ENCODE measurements at regions not wholly inside any gene's neighbourhood (a gene's known extent, or its start where the extent isn't known, plus 50 kb on each side); places are given as distances from the start of the nearest gene placed in this dataset.

DNA sequence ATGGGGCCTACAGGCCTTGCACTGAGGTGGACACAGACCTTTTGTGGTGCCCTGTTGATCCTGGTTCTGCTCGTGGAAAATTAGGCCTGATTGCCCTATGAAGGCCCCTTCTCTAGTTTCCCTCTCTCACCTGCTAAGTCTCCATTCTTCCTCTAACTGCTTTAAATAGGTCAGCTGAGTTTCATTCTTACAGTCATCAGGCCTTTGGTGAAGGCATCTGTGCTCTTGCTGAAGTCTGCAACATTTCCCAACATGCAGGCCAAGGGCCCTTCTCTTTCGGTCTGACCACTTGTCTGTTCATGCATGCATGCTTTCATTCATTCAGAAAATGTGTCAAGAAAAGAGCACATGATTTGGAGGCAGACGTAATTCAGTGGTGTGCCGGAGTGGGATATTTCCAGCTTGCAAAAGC is 244.0 kb downstream of the BUB3 start:
- ATAC-seq (ENCODE audit: poor library complexity) (no peak), DNase-seq (no peak)
- Mint-ChIP-seq H3K4me1 (ENCODE audit: low read depth) (no peaks in the 10 kb centered on the region), H3K27me3 (no peaks in the 10 kb centered on the region), H3K9me3 (peaks cover 4% of the 10 kb centered on the region), H3K4me3 (no peak overlapping the region), H3K27ac (no peak overlapping the region), H3K36me3 (ENCODE audit: low read depth) (no peaks in the 10 kb centered on the region)
- POLR2A ChIA-PET = interaction anchor here (0.6 kb wide), 1 partner anchor 1517 kb away, joined by 3 read pairs; no protein-coding TSS in a partner anchor
- CTCF ChIA-PET = no interaction called here
- TF ChIP-seq, protein P1, sequence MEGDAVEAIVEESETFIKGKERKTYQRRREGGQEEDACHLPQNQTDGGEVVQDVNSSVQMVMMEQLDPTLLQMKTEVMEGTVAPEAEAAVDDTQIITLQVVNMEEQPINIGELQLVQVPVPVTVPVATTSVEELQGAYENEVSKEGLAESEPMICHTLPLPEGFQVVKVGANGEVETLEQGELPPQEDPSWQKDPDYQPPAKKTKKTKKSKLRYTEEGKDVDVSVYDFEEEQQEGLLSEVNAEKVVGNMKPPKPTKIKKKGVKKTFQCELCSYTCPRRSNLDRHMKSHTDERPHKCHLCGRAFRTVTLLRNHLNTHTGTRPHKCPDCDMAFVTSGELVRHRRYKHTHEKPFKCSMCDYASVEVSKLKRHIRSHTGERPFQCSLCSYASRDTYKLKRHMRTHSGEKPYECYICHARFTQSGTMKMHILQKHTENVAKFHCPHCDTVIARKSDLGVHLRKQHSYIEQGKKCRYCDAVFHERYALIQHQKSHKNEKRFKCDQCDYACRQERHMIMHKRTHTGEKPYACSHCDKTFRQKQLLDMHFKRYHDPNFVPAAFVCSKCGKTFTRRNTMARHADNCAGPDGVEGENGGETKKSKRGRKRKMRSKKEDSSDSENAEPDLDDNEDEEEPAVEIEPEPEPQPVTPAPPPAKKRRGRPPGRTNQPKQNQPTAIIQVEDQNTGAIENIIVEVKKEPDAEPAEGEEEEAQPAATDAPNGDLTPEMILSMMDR (IDR thresholded peaks at IDR 0.05) = no peak
- Histone ChIP-seq H3K36me3 (ENCODE audit: insufficient read depth, low read length) (no peaks in the 10 kb centered on the region), H3K27ac (ENCODE audit: low read depth in 1 of 2, low read length in 2 of 2) (no peak overlapping the region), H3K9me3 (ENCODE audit: control insufficient read depth in 1 of 2, insufficient read depth in 1 of 2, low read length in 2 of 2) (peaks cover 0 to 26% of the 10 kb centered on the region in 2 experiments), H3K4me3 (ENCODE audit: low read length) (no peak overlapping the region), H3K4me1 (ENCODE audit: insufficient read depth, low read length) (no peaks in the 10 kb centered on the region), H3K27me3 (ENCODE audit: control insufficient read depth in 1 of 2, insufficient read depth in 2 of 2, low read length in 2 of 2) (no peaks in the 10 kb centered on the region)
- intact Hi-C loops (cut with DNase I, micrococcal nuclease) = no loop called here

DNA sequence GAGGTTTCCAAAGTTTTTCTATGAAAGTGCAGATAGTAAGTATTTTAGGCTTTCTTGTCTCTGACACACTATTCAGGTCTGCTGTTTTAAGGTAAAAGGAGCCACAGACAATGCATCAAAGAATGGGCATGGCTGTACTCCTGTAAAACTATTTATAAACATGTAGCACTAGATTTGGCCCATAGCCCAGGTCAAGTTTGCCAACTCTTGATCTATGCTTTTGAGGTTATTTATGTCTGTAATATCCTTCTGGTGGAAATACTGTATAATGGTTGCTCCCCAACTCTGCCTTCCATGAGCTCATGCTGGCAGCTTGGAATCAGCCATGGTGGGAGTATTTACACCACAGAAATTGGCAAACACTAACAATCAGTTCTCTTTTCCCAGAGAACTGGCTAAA is 244.6 kb downstream of the BUB3 start:
- Histone ChIP-seq H3K27me3 (ENCODE audit: control insufficient read depth in 1 of 2, insufficient read depth in 2 of 2, low read length in 2 of 2) (no peaks in the 10 kb centered on the region), H3K4me1 (ENCODE audit: insufficient read depth, low read length) (no peaks in the 10 kb centered on the region), H3K9me3 (ENCODE audit: control insufficient read depth in 1 of 2, insufficient read depth in 1 of 2, low read length in 2 of 2) (peaks cover 0 to 27% of the 10 kb centered on the region in 2 experiments), H3K36me3 (ENCODE audit: insufficient read depth, low read length) (no peaks in the 10 kb centered on the region), H3K4me3 (ENCODE audit: low read length) (no peak overlapping the region), H3K27ac (ENCODE audit: low read depth in 1 of 2, low read length in 2 of 2) (no peak overlapping the region)
- ChIA-PET POLR2A (no interaction called here), CTCF (no interaction called here)
- Mint-ChIP-seq H3K9me3 (peaks cover 4% of the 10 kb centered on the region), H3K27me3 (no peaks in the 10 kb centered on the region), H3K4me1 (ENCODE audit: low read depth) (no peaks in the 10 kb centered on the region), H3K36me3 (ENCODE audit: low read depth) (no peaks in the 10 kb centered on the region), H3K4me3 (no peak overlapping the region), H3K27ac (no peak overlapping the region)
- no peak for ATAC-seq (ENCODE audit: poor library complexity)
- TF ChIP-seq, protein P1 (IDR thresholded peaks at IDR 0.05) = no peak
- intact Hi-C loops (cut with DNase I, micrococcal nuclease) = no loop called here
- no peak for DNase-seq

DNA sequence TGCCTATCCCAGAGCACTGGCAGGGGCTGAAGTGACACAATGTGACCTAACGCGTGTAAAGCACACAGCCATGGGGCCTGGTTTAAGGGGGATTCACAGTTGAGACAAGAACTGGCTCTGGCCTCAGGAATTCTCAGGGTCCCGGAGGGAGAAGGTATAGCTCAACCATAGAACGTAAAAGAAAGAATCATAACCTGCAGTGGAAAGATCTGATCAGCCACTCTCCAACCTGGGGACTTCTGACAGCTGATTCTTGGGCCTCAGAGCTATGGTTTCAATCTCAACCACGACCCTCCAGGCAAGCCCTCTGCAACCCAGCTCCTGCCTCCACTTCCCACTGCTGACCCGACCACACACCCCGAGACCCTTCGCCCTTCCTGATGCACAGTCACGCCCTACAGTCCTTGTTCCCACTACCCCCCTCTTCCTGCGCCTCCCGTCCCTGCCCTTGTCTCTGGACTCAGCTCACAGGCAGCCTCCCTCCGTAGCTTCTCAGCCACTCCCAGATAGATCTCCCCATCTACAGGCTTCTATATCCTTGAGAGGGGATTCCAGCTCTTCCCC is 245.2 kb downstream of the BUB3 start:
- H3K36me3 Mint-ChIP-seq (ENCODE audit: low read depth) = no peaks in the 10 kb centered on the region
- peaks cover 0 to 27% of the 10 kb centered on the region in 2 experiments for H3K9me3 ChIP-seq (ENCODE audit: control insufficient read depth in 1 of 2, insufficient read depth in 1 of 2, low read length in 2 of 2)
- intact Hi-C loops (cut with DNase I, micrococcal nuclease) = no loop called here
- no peak overlapping the region for H3K4me3 ChIP-seq (ENCODE audit: low read length)
- DNase-seq (no peak), ATAC-seq (ENCODE audit: poor library complexity) (no peak)
- no peak overlapping the region for H3K27ac ChIP-seq (ENCODE audit: low read depth in 1 of 2, low read length in 2 of 2)
- ChIA-PET CTCF (no interaction called here), POLR2A (no interaction called here)
- no peaks in the 10 kb centered on the region for H3K27me3 ChIP-seq (ENCODE audit: control insufficient read depth in 1 of 2, insufficient read depth in 2 of 2, low read length in 2 of 2)
- no peak overlapping the region for H3K27ac Mint-ChIP-seq
- peaks cover 5% of the 10 kb centered on the region for H3K9me3 Mint-ChIP-seq
- H3K4me1 ChIP-seq (ENCODE audit: insufficient read depth, low read length) = no peaks in the 10 kb centered on the region
- no peaks in the 10 kb centered on the region for H3K4me1 Mint-ChIP-seq (ENCODE audit: low read depth)
- H3K36me3 ChIP-seq (ENCODE audit: insufficient read depth, low read length) = no peaks in the 10 kb centered on the region
- H3K27me3 Mint-ChIP-seq = no peaks in the 10 kb centered on the region
- H3K4me3 Mint-ChIP-seq = no peak overlapping the region
- TF ChIP-seq, protein P1 (IDR thresholded peaks at IDR 0.05) = no peak
